ENCODE measurements at regions not wholly inside any gene's neighbourhood (a gene's known extent, or its start where the extent isn't known, plus 50 kb on each side); places are given as distances from the start of the nearest gene placed in this dataset.

GRCh38 chr18:71168557-71169145 lies 879.8 kb downstream of the SOCS6 start:
- Histone ChIP-seq H3K4me3 (ENCODE audit: low read length) (no peak overlapping the region), H2AFZ (ENCODE audit: low read length) (no peak overlapping the region), H3K4me2 (ENCODE audit: low read depth, low read length) (no peak overlapping the region), H3K9ac (ENCODE audit: low read length) (no peak overlapping the region), H3K27me3 (replicated peaks; ENCODE audit: insufficient read depth, low read length) (no peaks in the 10 kb centered on the region), H3K36me3 (replicated peaks; ENCODE audit: insufficient read depth, low read length) (no peaks in the 10 kb centered on the region), H4K20me1 (ENCODE audit: insufficient read depth, low read length) (no peaks in the 10 kb centered on the region), H3K9me3 (replicated peaks; ENCODE audit: insufficient read depth, low read length) (no peaks in the 10 kb centered on the region), H3F3A (ENCODE audit: insufficient read depth, low read length) (no peaks in the 10 kb centered on the region), H3K4me1 (ENCODE audit: low read length) (no peaks in the 10 kb centered on the region), H3K9me2 (replicated peaks; ENCODE audit: insufficient read depth, low read length) (no peaks in the 10 kb centered on the region), H3K27ac (ENCODE audit: low read length) (no peak overlapping the region), H3K79me2 (ENCODE audit: low read length) (no peaks in the 10 kb centered on the region)
- TF ChIP-seq EZH2phosphoT487 (IDR thresholded peaks at IDR 0.05; ENCODE audit: low read length) (no peak), EZH2 (optimal IDR thresholded peaks at IDR 0.05; ENCODE audit: low read depth, low read length) (no peak)
- TF ChIP-seq, protein P1, sequence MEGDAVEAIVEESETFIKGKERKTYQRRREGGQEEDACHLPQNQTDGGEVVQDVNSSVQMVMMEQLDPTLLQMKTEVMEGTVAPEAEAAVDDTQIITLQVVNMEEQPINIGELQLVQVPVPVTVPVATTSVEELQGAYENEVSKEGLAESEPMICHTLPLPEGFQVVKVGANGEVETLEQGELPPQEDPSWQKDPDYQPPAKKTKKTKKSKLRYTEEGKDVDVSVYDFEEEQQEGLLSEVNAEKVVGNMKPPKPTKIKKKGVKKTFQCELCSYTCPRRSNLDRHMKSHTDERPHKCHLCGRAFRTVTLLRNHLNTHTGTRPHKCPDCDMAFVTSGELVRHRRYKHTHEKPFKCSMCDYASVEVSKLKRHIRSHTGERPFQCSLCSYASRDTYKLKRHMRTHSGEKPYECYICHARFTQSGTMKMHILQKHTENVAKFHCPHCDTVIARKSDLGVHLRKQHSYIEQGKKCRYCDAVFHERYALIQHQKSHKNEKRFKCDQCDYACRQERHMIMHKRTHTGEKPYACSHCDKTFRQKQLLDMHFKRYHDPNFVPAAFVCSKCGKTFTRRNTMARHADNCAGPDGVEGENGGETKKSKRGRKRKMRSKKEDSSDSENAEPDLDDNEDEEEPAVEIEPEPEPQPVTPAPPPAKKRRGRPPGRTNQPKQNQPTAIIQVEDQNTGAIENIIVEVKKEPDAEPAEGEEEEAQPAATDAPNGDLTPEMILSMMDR (IDR thresholded peaks at IDR 0.05; ENCODE audit: low read length) = no peak
- DNase-seq = no peak

DNA sequence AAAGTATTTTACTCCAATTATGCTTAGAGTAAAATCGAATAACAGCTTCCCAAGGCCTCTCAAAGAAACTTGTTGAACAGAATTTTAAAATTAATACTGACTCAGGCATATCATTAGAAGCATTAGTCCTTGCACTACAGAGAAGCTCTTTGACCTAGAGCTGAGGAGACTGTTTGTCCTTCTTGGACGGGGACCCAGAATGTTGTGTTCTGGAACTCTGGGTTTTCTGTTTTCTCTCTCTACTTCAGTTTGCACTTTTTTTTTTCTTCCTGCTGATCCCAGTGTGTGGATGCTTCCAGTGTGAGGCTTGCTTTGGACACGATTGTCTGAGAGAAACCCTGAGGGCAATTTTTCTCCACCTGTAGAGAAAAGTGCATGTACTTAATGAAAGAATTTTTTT lies 847.6 kb downstream of the SOCS6 start:
- DNase-seq = no peak
- no peaks in the 10 kb centered on the region for H3K4me1 ChIP-seq (ENCODE audit: low read length)

GRCh38 chr18:71134122-71134521 lies 845.3 kb downstream of the SOCS6 start:
- H3K4me2 ChIP-seq (ENCODE audit: low read depth, low read length) = no peak overlapping the region
- no peaks in the 10 kb centered on the region for H3K79me2 ChIP-seq (ENCODE audit: low read length)
- H3K9ac ChIP-seq (ENCODE audit: low read length) = no peak overlapping the region
- no peak overlapping the region for H3K27ac ChIP-seq (ENCODE audit: low read length)
- H3K4me1 ChIP-seq (ENCODE audit: low read length) = no peaks in the 10 kb centered on the region
- no peak overlapping the region for H3K4me3 ChIP-seq (ENCODE audit: low read length)
- no peaks in the 10 kb centered on the region for H3F3A ChIP-seq (ENCODE audit: insufficient read depth, low read length)
- no peaks in the 10 kb centered on the region for H4K20me1 ChIP-seq (ENCODE audit: insufficient read depth, low read length)
- H3K9me3 ChIP-seq (replicated peaks; ENCODE audit: insufficient read depth, low read length) = no peaks in the 10 kb centered on the region
- H2AFZ ChIP-seq (ENCODE audit: low read length) = no peak overlapping the region
- no peak for TF ChIP-seq EZH2phosphoT487 (IDR thresholded peaks at IDR 0.05; ENCODE audit: low read length)
- TF ChIP-seq EZH2 (optimal IDR thresholded peaks at IDR 0.05; ENCODE audit: low read depth, low read length) = no peak
- TF ChIP-seq, protein P1 (IDR thresholded peaks at IDR 0.05; ENCODE audit: low read length) = no peak
- no peaks in the 10 kb centered on the region for H3K36me3 ChIP-seq (replicated peaks; ENCODE audit: insufficient read depth, low read length)
- H3K27me3 ChIP-seq (replicated peaks; ENCODE audit: insufficient read depth, low read length) = no peaks in the 10 kb centered on the region
- H3K9me2 ChIP-seq (replicated peaks; ENCODE audit: insufficient read depth, low read length) = no peaks in the 10 kb centered on the region
- DNase-seq = no peak

More for the DNA sequence above, 847.6 kb downstream of the SOCS6 start:
- Histone ChIP-seq H3K9me2 (replicated peaks; ENCODE audit: insufficient read depth, low read length) (no peaks in the 10 kb centered on the region), H3K4me3 (ENCODE audit: low read length) (no peak overlapping the region), H3K9ac (ENCODE audit: low read length) (no peak overlapping the region), H2AFZ (ENCODE audit: low read length) (no peak overlapping the region), H3K27ac (ENCODE audit: low read length) (no peak overlapping the region), H3K4me2 (ENCODE audit: low read depth, low read length) (no peak overlapping the region), H3K79me2 (ENCODE audit: low read length) (no peaks in the 10 kb centered on the region), H3K36me3 (replicated peaks; ENCODE audit: insufficient read depth, low read length) (no peaks in the 10 kb centered on the region), H3F3A (ENCODE audit: insufficient read depth, low read length) (no peaks in the 10 kb centered on the region), H4K20me1 (ENCODE audit: insufficient read depth, low read length) (no peaks in the 10 kb centered on the region), H3K27me3 (replicated peaks; ENCODE audit: insufficient read depth, low read length) (no peaks in the 10 kb centered on the region), H3K9me3 (replicated peaks; ENCODE audit: insufficient read depth, low read length) (no peaks in the 10 kb centered on the region)
- no peak for TF ChIP-seq EZH2phosphoT487 (IDR thresholded peaks at IDR 0.05; ENCODE audit: low read length)
- no peak for TF ChIP-seq EZH2 (optimal IDR thresholded peaks at IDR 0.05; ENCODE audit: low read depth, low read length)
- TF ChIP-seq, protein P1 (IDR thresholded peaks at IDR 0.05; ENCODE audit: low read length) = no peak
